HCT116 (cell line): ENCODE measurements at regions not wholly inside any gene's neighbourhood (a gene's known extent, or its start where the extent isn't known, plus 50 kb on each side); places are given as distances from the start of the nearest gene placed in this dataset.

ENCODE experiments used
- ATAC-seq: fragments of 200-7000 bp; cut with Tn5 transposase; 2 replicates; pipeline ENCODE4 v1.9.1; 2020; ENCODE audit warnings: mild to moderate bottlenecking, moderate library complexity
- BruUV-seq: library from RNA; stranded (reverse); fragments of 400-500 nt; replicated peaks from 2 replicates; lab custom pipeline; 2021; lab: Mats Ljungman, UMichigan
- CTCF ChIA-PET: fragments of 300-600 bp; sonication (Branson Sonifier 250); formaldehyde crosslinking; loops from one replicate; lab custom pipeline; 2021; ENCODE audit warnings: antibody characterized with exemption; lab: Charles Lee
- POLR2A ChIA-PET: fragments of 300-600, 350-600 bp; sonication (Branson Sonifier 250); formaldehyde crosslinking; loops from one replicate; lab custom pipeline; 2021; ENCODE audit warnings: antibody characterized with exemption; lab: Charles Lee
- RAD21 ChIA-PET, 2 experiments: fragments of 300-600 bp; sonication (Branson Sonifier 250); formaldehyde crosslinking; loops; one replicate each; lab custom pipeline; 2023; ENCODE audit warnings: low total read pairs in 2 of 2; ENCODE audit not compliant: uncharacterized antibody in 2 of 2, unreplicated experiment in 2 of 2, low non-redundant PET in 1 of 2; lab: Charles Lee
- DNase-seq: peaks from one replicate; pipeline ENCODE4 v3.0.0-alpha.2; 2010; ENCODE audit warnings: low read depth, low spot score
- H2AFZ ChIP-seq: fragments of 200-600 bp; shearing (Covaris generic), sonication (generic); 2 replicates; pipeline ENCODE4 v1.6.1; 2017; ENCODE audit warnings: low read depth, mixed run types, mixed read lengths, antibody characterized with exemption, low read length; ENCODE audit not compliant: poor library complexity, severe bottlenecking
- H3K27ac ChIP-seq: 2 replicates; pipeline ENCODE4 v1.5.1; 2012; ENCODE audit warnings: low read depth, low read length
- H3K27me3 ChIP-seq: fragments of 200-600 bp; sonication (generic); 2 replicates; pipeline ENCODE4 v1.6.1; 2016; ENCODE audit warnings: mixed run types, low read length, mixed read lengths; ENCODE audit not compliant: insufficient read depth
- H3K36me3 ChIP-seq, 2 experiments: fragments of 200-500 bp in 1 of 2; fragments of 200-600 bp in 1 of 2; sonication (Bioruptor generic) in 1 of 2; sonication (generic) in 1 of 2; 2 replicates each; pipeline versions ENCODE4 v1.5.1 to v1.6.1; 2014 to 2016; ENCODE audit warnings: low read length in 2 of 2, inconsistent platforms in 1 of 2, mixed read lengths in 1 of 2, mixed run types in 1 of 2; ENCODE audit not compliant: insufficient read depth in 2 of 2, control insufficient read depth in 1 of 2
- H3K4me1 ChIP-seq, 2 experiments: fragments of 200-600 bp in 1 of 2; sonication (generic) in 1 of 2; 2 replicates each; pipeline versions ENCODE4 v1.5.1 to v1.6.1; 2012 to 2017; ENCODE audit warnings: low read length in 2 of 2, inconsistent platforms in 1 of 2, mild to moderate bottlenecking in 1 of 2, mixed read lengths in 1 of 2, mixed run types in 1 of 2, moderate library complexity in 1 of 2; ENCODE audit not compliant: insufficient read depth in 2 of 2, control insufficient read depth in 1 of 2
- H3K4me2 ChIP-seq: fragments of 200-600 bp; sonication (generic); 2 replicates; pipeline ENCODE4 v1.6.1; 2017; ENCODE audit warnings: mixed run types, low read length, mixed read lengths
- H3K4me3 ChIP-seq, 2 experiments: fragments of 200-600 bp in 1 of 2; sonication (generic) in 1 of 2; replicated peaks in 1 of 2; 2 replicates each; pipeline ENCODE4 v1.5.1; 2011 to 2016; ENCODE audit warnings: low read length in 2 of 2, control low read depth in 1 of 2, low read depth in 1 of 2, mild to moderate bottlenecking in 1 of 2, mixed read lengths in 1 of 2, mixed run types in 1 of 2
- H3K79me2 ChIP-seq: fragments of 200-600 bp; sonication (generic); 2 replicates; pipeline ENCODE4 v1.6.1; 2017; ENCODE audit warnings: mild to moderate bottlenecking, mixed run types, low read length, moderate library complexity, mixed read lengths; ENCODE audit not compliant: insufficient read depth
- H3K9ac ChIP-seq: fragments of 200-600 bp; sonication (generic); 2 replicates; pipeline ENCODE4 v1.6.1; 2016; ENCODE audit warnings: low read length, mixed read lengths
- H3K9me2 ChIP-seq: fragments of 200-600 bp; sonication (generic), shearing (Covaris generic); 2 replicates; pipeline ENCODE4 v1.6.1; 2017; ENCODE audit warnings: mixed run types, mild to moderate bottlenecking, moderate library complexity; ENCODE audit not compliant: insufficient read depth
- H3K9me3 ChIP-seq, 2 experiments: fragments of 200-500 bp in 1 of 2; fragments of 200-600 bp in 1 of 2; sonication (Bioruptor generic) in 1 of 2; sonication (generic) in 1 of 2; 2 replicates each; pipeline ENCODE4 v1.6.1; 2014 to 2017; ENCODE audit warnings: low read length in 2 of 2, mixed read lengths in 2 of 2, inconsistent platforms in 1 of 2, low read depth in 1 of 2, mild to moderate bottlenecking in 1 of 2, mixed run types in 1 of 2, moderate library complexity in 1 of 2; ENCODE audit not compliant: control insufficient read depth in 1 of 2, insufficient read depth in 1 of 2
- H4K20me1 ChIP-seq: fragments of 200-600 bp; sonication (generic), shearing (Covaris generic); 2 replicates; pipeline ENCODE4 v1.6.1; 2017; ENCODE audit warnings: mixed run types, mild to moderate bottlenecking, moderate library complexity; ENCODE audit not compliant: insufficient read depth
- CEBPB ChIP-seq: IDR thresholded peaks from 2 replicates; pipeline ENCODE4 v1.6.1; 2012; ENCODE audit warnings: low read depth
- CTCF ChIP-seq, 3 experiments: fragments of 200-600 bp in 1 of 3; sonication (generic) in 1 of 3; IDR thresholded peaks in 2 of 3; conservative IDR thresholded peaks in 1 of 3; 2 replicates each; pipeline ENCODE4 v1.5.1; 2012 to 2017; ENCODE audit warnings: low read depth in 2 of 3, low read length in 2 of 3, antibody characterized with exemption in 1 of 3, borderline replicate concordance in 1 of 3, control low read depth in 1 of 3, mild to moderate bottlenecking in 1 of 3, mixed read lengths in 1 of 3, mixed run types in 1 of 3, moderate library complexity in 1 of 3; ENCODE audit not compliant: insufficient read depth in 1 of 3
- EGR1 ChIP-seq: IDR thresholded peaks from 2 replicates; pipeline ENCODE4 v1.6.1; 2012; ENCODE audit warnings: low read depth
- ELF1 ChIP-seq: IDR thresholded peaks from 2 replicates; pipeline ENCODE4 v1.6.1; 2012; ENCODE audit warnings: low read depth, borderline replicate concordance
- EZH2 ChIP-seq: fragments of 200-600 bp; sonication (generic); IDR thresholded peaks from 2 replicates; pipeline ENCODE4 v1.6.1; 2017; ENCODE audit warnings: antibody characterized with exemption, mixed run types
- EZH2phosphoT487 ChIP-seq: fragments of 200-600 bp; IDR thresholded peaks from 2 replicates; pipeline ENCODE4 v1.6.1; 2018; ENCODE audit warnings: antibody characterized with exemption, borderline replicate concordance
- FOSL1 ChIP-seq: IDR thresholded peaks from 2 replicates; pipeline ENCODE4 v1.6.1; 2012; ENCODE audit warnings: low read depth
- MAX ChIP-seq: IDR thresholded peaks from 2 replicates; pipeline ENCODE4 v1.6.1; 2012
- POLR2AphosphoS5 ChIP-seq: IDR thresholded peaks from 2 replicates; pipeline ENCODE4 v1.6.1; 2011; ENCODE audit warnings: mild to moderate bottlenecking, low read depth, low read length, moderate library complexity
- SIN3A ChIP-seq: IDR thresholded peaks from 2 replicates; pipeline ENCODE4 v1.6.1; 2012; ENCODE audit warnings: low read depth
- SRF ChIP-seq: IDR thresholded peaks from 2 replicates; pipeline ENCODE4 v1.6.1; 2012; ENCODE audit warnings: low read depth
- YY1 ChIP-seq: IDR thresholded peaks from 2 replicates; pipeline ENCODE4 v1.6.1; 2011; ENCODE audit warnings: low read length, low read depth, moderate library complexity, mild to moderate bottlenecking; ENCODE audit not compliant: insufficient replicate concordance; ENCODE audit errors: extremely low read depth
- ZFX ChIP-seq: fragments of 450-650 bp; IDR thresholded peaks from 2 replicates; pipeline ENCODE4 v1.6.1; 2017
- intact Hi-C: fragments of 100-400 bp; cut with micrococcal nuclease; formaldehyde crosslinking; loops from 2 replicates; pipeline ENCODE4 v1.10.0; 2022
- TF ChIP-seq, protein P1 (sequence below): IDR thresholded peaks from 2 replicates; pipeline ENCODE4 v1.6.1; 2011; ENCODE audit warnings: mild to moderate bottlenecking, low read length, moderate library complexity; ENCODE audit not compliant: insufficient replicate concordance; ENCODE audit errors: extremely low read depth
- TF ChIP-seq, protein P2 (sequence below): IDR thresholded peaks from 2 replicates; pipeline ENCODE4 v1.6.1; 2012; ENCODE audit warnings: low read depth

GRCh38 chr14:28303248-28303647 is 463.3 kb upstream of the FOXG1 start:
- no peak for ATAC-seq
- no peak overlapping the region for H3K27ac ChIP-seq

More at GRCh38 chr14:28303248-28303647, 463.3 kb upstream of the FOXG1 start:
- H3K27me3 ChIP-seq: no peaks in the 10 kb centered on the region
- POLR2A ChIA-PET: no interaction called here
- intact Hi-C loops: no loop called here
- BruUV-seq: no TSS peak
- H3K4me3 ChIP-seq: no peak overlapping the region
- RAD21 ChIA-PET: no interaction called here
- no peak for DNase-seq
- H3K4me2 ChIP-seq: no peak overlapping the region
- H3K4me1 ChIP-seq: no peaks in the 10 kb centered on the region
- H4K20me1 ChIP-seq: no peaks in the 10 kb centered on the region
- peaks cover 12 to 26% of the 10 kb centered on the region in 2 experiments; a peak in 3 of 4 replicates for H3K9me3 ChIP-seq
- no peak overlapping the region for H2AFZ ChIP-seq
- H3K36me3 ChIP-seq: no peaks in the 10 kb centered on the region
- CTCF ChIA-PET: no interaction called here
- H3K79me2 ChIP-seq: no peaks in the 10 kb centered on the region
- TF ChIP-seq EGR1 (no peak), CTCF (IDR thresholded peaks at IDR 0.05 in 2 of 3, conservative IDR thresholded peaks at IDR 0.05 in 1 of 3; ENCODE audit: borderline replicate concordance in 1 of 3, insufficient read depth in 1 of 3, low read depth in 2 of 3, low read length in 2 of 3) (no peak), ELF1 (no peak), FOSL1 (no peak), SIN3A (no peak), EZH2 (no peak), POLR2AphosphoS5 (no peak), YY1 (no peak), SRF (no peak), MAX (no peak), ZFX (no peak), CEBPB (no peak), EZH2phosphoT487 (no peak)
- TF ChIP-seq, protein P1, sequence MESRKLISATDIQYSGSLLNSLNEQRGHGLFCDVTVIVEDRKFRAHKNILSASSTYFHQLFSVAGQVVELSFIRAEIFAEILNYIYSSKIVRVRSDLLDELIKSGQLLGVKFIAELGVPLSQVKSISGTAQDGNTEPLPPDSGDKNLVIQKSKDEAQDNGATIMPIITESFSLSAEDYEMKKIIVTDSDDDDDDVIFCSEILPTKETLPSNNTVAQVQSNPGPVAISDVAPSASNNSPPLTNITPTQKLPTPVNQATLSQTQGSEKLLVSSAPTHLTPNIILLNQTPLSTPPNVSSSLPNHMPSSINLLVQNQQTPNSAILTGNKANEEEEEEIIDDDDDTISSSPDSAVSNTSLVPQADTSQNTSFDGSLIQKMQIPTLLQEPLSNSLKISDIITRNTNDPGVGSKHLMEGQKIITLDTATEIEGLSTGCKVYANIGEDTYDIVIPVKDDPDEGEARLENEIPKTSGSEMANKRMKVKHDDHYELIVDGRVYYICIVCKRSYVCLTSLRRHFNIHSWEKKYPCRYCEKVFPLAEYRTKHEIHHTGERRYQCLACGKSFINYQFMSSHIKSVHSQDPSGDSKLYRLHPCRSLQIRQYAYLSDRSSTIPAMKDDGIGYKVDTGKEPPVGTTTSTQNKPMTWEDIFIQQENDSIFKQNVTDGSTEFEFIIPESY: no peak
- TF ChIP-seq, protein P2, sequence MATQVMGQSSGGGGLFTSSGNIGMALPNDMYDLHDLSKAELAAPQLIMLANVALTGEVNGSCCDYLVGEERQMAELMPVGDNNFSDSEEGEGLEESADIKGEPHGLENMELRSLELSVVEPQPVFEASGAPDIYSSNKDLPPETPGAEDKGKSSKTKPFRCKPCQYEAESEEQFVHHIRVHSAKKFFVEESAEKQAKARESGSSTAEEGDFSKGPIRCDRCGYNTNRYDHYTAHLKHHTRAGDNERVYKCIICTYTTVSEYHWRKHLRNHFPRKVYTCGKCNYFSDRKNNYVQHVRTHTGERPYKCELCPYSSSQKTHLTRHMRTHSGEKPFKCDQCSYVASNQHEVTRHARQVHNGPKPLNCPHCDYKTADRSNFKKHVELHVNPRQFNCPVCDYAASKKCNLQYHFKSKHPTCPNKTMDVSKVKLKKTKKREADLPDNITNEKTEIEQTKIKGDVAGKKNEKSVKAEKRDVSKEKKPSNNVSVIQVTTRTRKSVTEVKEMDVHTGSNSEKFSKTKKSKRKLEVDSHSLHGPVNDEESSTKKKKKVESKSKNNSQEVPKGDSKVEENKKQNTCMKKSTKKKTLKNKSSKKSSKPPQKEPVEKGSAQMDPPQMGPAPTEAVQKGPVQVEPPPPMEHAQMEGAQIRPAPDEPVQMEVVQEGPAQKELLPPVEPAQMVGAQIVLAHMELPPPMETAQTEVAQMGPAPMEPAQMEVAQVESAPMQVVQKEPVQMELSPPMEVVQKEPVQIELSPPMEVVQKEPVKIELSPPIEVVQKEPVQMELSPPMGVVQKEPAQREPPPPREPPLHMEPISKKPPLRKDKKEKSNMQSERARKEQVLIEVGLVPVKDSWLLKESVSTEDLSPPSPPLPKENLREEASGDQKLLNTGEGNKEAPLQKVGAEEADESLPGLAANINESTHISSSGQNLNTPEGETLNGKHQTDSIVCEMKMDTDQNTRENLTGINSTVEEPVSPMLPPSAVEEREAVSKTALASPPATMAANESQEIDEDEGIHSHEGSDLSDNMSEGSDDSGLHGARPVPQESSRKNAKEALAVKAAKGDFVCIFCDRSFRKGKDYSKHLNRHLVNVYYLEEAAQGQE: no peak
- no peaks in the 10 kb centered on the region for H3K9me2 ChIP-seq
- no peak overlapping the region for H3K9ac ChIP-seq
